Esophagus squamous epithelium (tissue), 5 donors: ENCODE measurements at regions not wholly inside any gene's neighbourhood (a gene's known extent, or its start where the extent isn't known, plus 50 kb on each side); places are given as distances from the start of the nearest gene placed in this dataset.

Experiments
- DNase-seq: peaks from one replicate; lab custom pipeline; 2025; lab: John Stamatoyannopoulos, UW
- H3K27ac ChIP-seq, 4 donors: fragments of 200-600 bp; sonication (generic); one replicate each; pipeline ENCODE4 v1.5.1; 2016 to 2019; ENCODE audit warnings: mild to moderate bottlenecking in 1 of 4
- H3K27me3 ChIP-seq, 4 donors: fragments of 200-600 bp; sonication (generic); 1 replicate in 3 of 4; 2 replicates in 1 of 4; pipeline versions ENCODE4 v1.5.1 to v1.6.0; 2017 to 2021; ENCODE audit warnings: antibody characterized with exemption in 1 of 4
- H3K36me3 ChIP-seq, 3 donors: fragments of 200-600 bp; sonication (generic); one replicate each; pipeline ENCODE4 v1.5.1; 2016 to 2019
- H3K4me1 ChIP-seq, 3 donors: fragments of 200-600 bp; sonication (generic); one replicate each; pipeline ENCODE4 v1.5.1; 2017 to 2019
- H3K4me3 ChIP-seq, 4 donors: fragments of 200-600 bp; sonication (generic); 1 replicate in 3 of 4; 2 replicates in 1 of 4; pipeline ENCODE4 v1.5.1; 2016 to 2019; ENCODE audit warnings: mild to moderate bottlenecking in 2 of 4, moderate library complexity in 1 of 4
- H3K9me3 ChIP-seq, 3 donors: fragments of 200-600 bp; sonication (generic); one replicate each; pipeline ENCODE4 v1.5.1; 2016 to 2019
- POLR2A ChIP-seq, 4 donors: fragments of 450-650 bp; IDR thresholded peaks; one replicate each; pipeline ENCODE4 v1.6.1; 2017; ENCODE audit warnings: antibody characterized with exemption in 4 of 4, mild to moderate bottlenecking in 4 of 4, moderate library complexity in 3 of 4
- WGBS, 2 donors: methylation state at CpG; one replicate each; pipeline ENCODE4 v1.1.5; 2018; 5-methylcytosine and 5-hydroxymethylcytosine counted together
- intact Hi-C: fragments of 100-400 bp; cut with DNase I; formaldehyde crosslinking; loops from one replicate; pipeline ENCODE4 v1.15.0; 2022
- TF ChIP-seq, protein P1 (sequence below), 6 experiments: fragments of 450-650 bp in 4 of 6; fragments of 200-600 bp in 2 of 6; sonication (generic) in 2 of 6; IDR thresholded peaks; one replicate each; pipeline ENCODE4 v1.5.1; 2016 to 2019; ENCODE audit warnings: antibody characterized with exemption in 6 of 6, mild to moderate bottlenecking in 4 of 6, moderate library complexity in 4 of 6
- donor health status: DM: yes; HTN: yes; CAD: no.

- no peak for DNase-seq
- H3K27ac ChIP-seq: no peak overlapping the region
- WGBS, 2 donors: 55 to 70% methylated on average over 2 of the region's 2 CpGs
- intact Hi-C loops: no loop called here
- no peaks in the 10 kb centered on the region for H3K27me3 ChIP-seq
- no peaks in the 10 kb centered on the region for H3K4me1 ChIP-seq
- TF ChIP-seq, protein P1, sequence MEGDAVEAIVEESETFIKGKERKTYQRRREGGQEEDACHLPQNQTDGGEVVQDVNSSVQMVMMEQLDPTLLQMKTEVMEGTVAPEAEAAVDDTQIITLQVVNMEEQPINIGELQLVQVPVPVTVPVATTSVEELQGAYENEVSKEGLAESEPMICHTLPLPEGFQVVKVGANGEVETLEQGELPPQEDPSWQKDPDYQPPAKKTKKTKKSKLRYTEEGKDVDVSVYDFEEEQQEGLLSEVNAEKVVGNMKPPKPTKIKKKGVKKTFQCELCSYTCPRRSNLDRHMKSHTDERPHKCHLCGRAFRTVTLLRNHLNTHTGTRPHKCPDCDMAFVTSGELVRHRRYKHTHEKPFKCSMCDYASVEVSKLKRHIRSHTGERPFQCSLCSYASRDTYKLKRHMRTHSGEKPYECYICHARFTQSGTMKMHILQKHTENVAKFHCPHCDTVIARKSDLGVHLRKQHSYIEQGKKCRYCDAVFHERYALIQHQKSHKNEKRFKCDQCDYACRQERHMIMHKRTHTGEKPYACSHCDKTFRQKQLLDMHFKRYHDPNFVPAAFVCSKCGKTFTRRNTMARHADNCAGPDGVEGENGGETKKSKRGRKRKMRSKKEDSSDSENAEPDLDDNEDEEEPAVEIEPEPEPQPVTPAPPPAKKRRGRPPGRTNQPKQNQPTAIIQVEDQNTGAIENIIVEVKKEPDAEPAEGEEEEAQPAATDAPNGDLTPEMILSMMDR (IDR thresholded peaks at IDR 0.05): no peak
- TF ChIP-seq POLR2A (IDR thresholded peaks at IDR 0.05): no peak
- H3K9me3 ChIP-seq: no peaks in the 10 kb centered on the region
- H3K36me3 ChIP-seq: no peaks in the 10 kb centered on the region
- no peak overlapping the region for H3K4me3 ChIP-seq
Observed at GRCh38 chr18:73626221-73626620, 521.4 kb downstream of the FBXO15 start.

DNA sequence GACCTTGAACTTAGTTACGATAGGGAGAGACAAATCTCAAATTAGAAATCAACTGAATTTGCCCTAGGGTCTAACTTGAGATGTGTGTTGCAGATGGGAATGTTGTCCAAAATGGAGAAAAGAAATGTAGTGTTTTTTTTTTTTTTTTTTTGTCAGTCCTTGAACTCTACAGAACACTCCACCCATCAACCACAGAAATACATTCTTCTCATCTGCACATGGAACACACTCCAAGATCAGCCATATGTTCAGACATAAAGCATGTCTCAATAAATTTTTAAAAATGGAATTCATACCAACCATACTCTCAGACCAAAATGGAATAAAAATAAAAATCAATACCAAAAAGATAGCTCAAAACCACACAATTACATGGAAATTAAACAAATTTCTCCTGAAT, 526.5 kb downstream of the FBXO15 start:
- intact Hi-C loops: no loop called here
- H3K4me3 ChIP-seq: no peak overlapping the region
- TF ChIP-seq, protein P1 (IDR thresholded peaks at IDR 0.05): no peak
- no peak for TF ChIP-seq POLR2A (IDR thresholded peaks at IDR 0.05)

GRCh38 chr18:73617981-73618380, 529.7 kb downstream of the FBXO15 start:
- H3K36me3 ChIP-seq: no peaks in the 10 kb centered on the region
- no peaks in the 10 kb centered on the region for H3K27me3 ChIP-seq
- no peak overlapping the region for H3K27ac ChIP-seq
- no peaks in the 10 kb centered on the region for H3K9me3 ChIP-seq
- TF ChIP-seq, protein P1 (IDR thresholded peaks at IDR 0.05): no peak
- no peak for TF ChIP-seq POLR2A (IDR thresholded peaks at IDR 0.05)
- no peak for DNase-seq
- H3K4me3 ChIP-seq: no peak overlapping the region
- intact Hi-C loops: no loop called here
- no peaks in the 10 kb centered on the region for H3K4me1 ChIP-seq

More for the DNA sequence above, 526.5 kb downstream of the FBXO15 start:
- H3K4me1 ChIP-seq: no peaks in the 10 kb centered on the region
- no peak overlapping the region for H3K27ac ChIP-seq
- no peak for DNase-seq
- H3K36me3 ChIP-seq: no peaks in the 10 kb centered on the region
- H3K9me3 ChIP-seq: no peaks in the 10 kb centered on the region
- H3K27me3 ChIP-seq: no peaks in the 10 kb centered on the region
- 71 to 84% methylated on average over 1 of the region's 1 CpG for WGBS, 2 donors

- TF ChIP-seq POLR2A (IDR thresholded peaks at IDR 0.05): no peak
- TF ChIP-seq, protein P1 (IDR thresholded peaks at IDR 0.05): no peak
- DNase-seq: no peak
- Histone ChIP-seq H3K4me3 (no peak overlapping the region), H3K4me1 (no peaks in the 10 kb centered on the region), H3K27ac (no peak overlapping the region), H3K36me3 (no peaks in the 10 kb centered on the region), H3K27me3 (no peaks in the 10 kb centered on the region), H3K9me3 (no peaks in the 10 kb centered on the region)
- 51 to 60% methylated on average over 3 of the region's 3 CpGs for WGBS, 2 donors
- intact Hi-C loops: no loop called here
Observed at GRCh38 chr18:73615506-73615905, 532.1 kb downstream of the FBXO15 start.

- Histone ChIP-seq H3K4me1 (no peaks in the 10 kb centered on the region), H3K27ac (no peak overlapping the region), H3K9me3 (no peaks in the 10 kb centered on the region), H3K27me3 (no peaks in the 10 kb centered on the region), H3K4me3 (no peak overlapping the region), H3K36me3 (no peaks in the 10 kb centered on the region)
- TF ChIP-seq, protein P1 (IDR thresholded peaks at IDR 0.05): no peak
- no peak for TF ChIP-seq POLR2A (IDR thresholded peaks at IDR 0.05)
- no peak for DNase-seq
- intact Hi-C loops: no loop called here
- WGBS, 2 donors: 58 to 70% methylated on average over 1 of the region's 1 CpG
Observed at GRCh38 chr18:73614812-73615211, 532.8 kb downstream of the FBXO15 start.
